ENCODE measurements at regions not wholly inside any gene's neighbourhood (a gene's known extent, or its start where the extent isn't known, plus 50 kb on each side); places are given as distances from the start of the nearest gene placed in this dataset.

GRCh38 chr7:375901-376305 is 85.9 kb downstream of the FOXL3 start:
- no peak for TF ChIP-seq CTCF (IDR thresholded peaks at IDR 0.05; ENCODE audit: unreplicated experiment)
- Mint-ChIP-seq H3K27ac (ENCODE audit: low read depth, unreplicated experiment) (no peak overlapping the region), H3K4me1 (ENCODE audit: insufficient read depth, unreplicated experiment) (no peaks in the 10 kb centered on the region), H3K27me3 (ENCODE audit: insufficient read depth, unreplicated experiment) (peaks cover 17% of the 10 kb centered on the region), H3K36me3 (ENCODE audit: insufficient read depth, unreplicated experiment) (no peaks in the 10 kb centered on the region), H3K9me3 (ENCODE audit: unreplicated experiment) (no peaks in the 10 kb centered on the region), H3K4me3 (ENCODE audit: unreplicated experiment) (no peak overlapping the region)
- BruUV-seq (replicated peaks) = no TSS peak
- DNase-seq (ENCODE audit: unreplicated experiment) = no peak
- intact Hi-C loops (cut with micrococcal nuclease) = no loop called here
- POLR2A ChIA-PET = no interaction called here
- CTCF ChIA-PET = no interaction called here

- Mint-ChIP-seq H3K4me1 (ENCODE audit: insufficient read depth, unreplicated experiment) (no peaks in the 10 kb centered on the region), H3K9me3 (ENCODE audit: unreplicated experiment) (no peaks in the 10 kb centered on the region), H3K27ac (ENCODE audit: low read depth, unreplicated experiment) (no peak overlapping the region), H3K4me3 (ENCODE audit: unreplicated experiment) (no peak overlapping the region), H3K27me3 (ENCODE audit: insufficient read depth, unreplicated experiment) (peaks cover 23% of the 10 kb centered on the region), H3K36me3 (ENCODE audit: insufficient read depth, unreplicated experiment) (no peaks in the 10 kb centered on the region)
- CTCF ChIA-PET = no interaction called here
- DNase-seq (ENCODE audit: unreplicated experiment) = no peak
- POLR2A ChIA-PET = no interaction called here
- intact Hi-C loops (cut with micrococcal nuclease) = no loop called here
- no peak for TF ChIP-seq CTCF (IDR thresholded peaks at IDR 0.05; ENCODE audit: unreplicated experiment)
- no TSS peak for BruUV-seq (replicated peaks)
These were observed 86.5 kb downstream of the FOXL3 start for GRCh38 chr7:376306-377079.

- no TSS peak for BruUV-seq (replicated peaks)
- ChIA-PET POLR2A (no interaction called here), CTCF (interaction anchor here (0.6 kb wide), 1 partner anchor 11 kb away, joined by 5 read pairs; no protein-coding TSS in a partner anchor)
- TF ChIP-seq CTCF (IDR thresholded peaks at IDR 0.05; ENCODE audit: unreplicated experiment) = no peak
- Mint-ChIP-seq H3K27ac (ENCODE audit: low read depth, unreplicated experiment) (no peak overlapping the region), H3K4me3 (ENCODE audit: unreplicated experiment) (no peak overlapping the region), H3K4me1 (ENCODE audit: insufficient read depth, unreplicated experiment) (no peaks in the 10 kb centered on the region), H3K9me3 (ENCODE audit: unreplicated experiment) (no peaks in the 10 kb centered on the region), H3K36me3 (ENCODE audit: insufficient read depth, unreplicated experiment) (no peaks in the 10 kb centered on the region), H3K27me3 (ENCODE audit: insufficient read depth, unreplicated experiment) (peaks cover 32% of the 10 kb centered on the region)
- intact Hi-C loops (cut with micrococcal nuclease) = no loop called here
- DNase-seq (ENCODE audit: unreplicated experiment) = no peak
These were observed 87.4 kb downstream of the FOXL3 start for GRCh38 chr7:377080-378040.

GRCh38 chr7:378041-378420 is 88.1 kb downstream of the FOXL3 start:
- Mint-ChIP-seq H3K27ac (ENCODE audit: low read depth, unreplicated experiment) (no peak overlapping the region), H3K27me3 (ENCODE audit: insufficient read depth, unreplicated experiment) (peaks cover 39% of the 10 kb centered on the region)

More at GRCh38 chr7:378041-378420, 88.1 kb downstream of the FOXL3 start:
- Mint-ChIP-seq H3K9me3 (ENCODE audit: unreplicated experiment) (no peaks in the 10 kb centered on the region), H3K4me1 (ENCODE audit: insufficient read depth, unreplicated experiment) (no peaks in the 10 kb centered on the region), H3K4me3 (ENCODE audit: unreplicated experiment) (no peak overlapping the region), H3K36me3 (ENCODE audit: insufficient read depth, unreplicated experiment) (no peaks in the 10 kb centered on the region)
- no TSS peak for BruUV-seq (replicated peaks)
- no peak for TF ChIP-seq CTCF (IDR thresholded peaks at IDR 0.05; ENCODE audit: unreplicated experiment)
- intact Hi-C loops (cut with micrococcal nuclease) = no loop called here
- CTCF ChIA-PET = no interaction called here
- no peak for DNase-seq (ENCODE audit: unreplicated experiment)
- POLR2A ChIA-PET = no interaction called here
